Omental fat pad (tissue), 3 donors: ENCODE measurements at regions not wholly inside any gene's neighbourhood (a gene's known extent, or its start where the extent isn't known, plus 50 kb on each side); places are given as distances from the start of the nearest gene placed in this dataset.

ENCODE experiments used
- ATAC-seq: fragments of 150-250 bp; one replicate; pipeline ENCODE4 v1.9.1; 2016; ENCODE audit warnings: mild to moderate bottlenecking, moderate library complexity; ENCODE audit not compliant: low FRiP score
- DNase-seq: peaks from one replicate; pipeline ENCODE4 v3.0.0-alpha.2; 2019; ENCODE audit warnings: low spot score
- CTCF ChIP-seq, 3 donors: fragments of 450-650 bp; IDR thresholded peaks; one replicate each; pipeline ENCODE4 v1.5.1; 2016 to 2017; ENCODE audit warnings: antibody characterized with exemption in 3 of 3, mild to moderate bottlenecking in 3 of 3, moderate library complexity in 2 of 3

GRCh38 chr16:35492225-35492624 is 2032.8 kb downstream of the TP53TG3F start:
- DNase-seq (no peak), ATAC-seq (no peak)
- no peak for TF ChIP-seq CTCF (IDR thresholded peaks at IDR 0.05)

GRCh38 chr16:35497399-35497798 is 2038.0 kb downstream of the TP53TG3F start:
- DNase-seq, result no peak
- no peak for ATAC-seq
- TF ChIP-seq CTCF (IDR thresholded peaks at IDR 0.05), result no peak

- no peak for TF ChIP-seq CTCF (IDR thresholded peaks at IDR 0.05)
- DNase-seq, result no peak
- no peak for ATAC-seq
Measured at GRCh38 chr16:35506018-35506897, 2046.8 kb downstream of the TP53TG3F start.

GRCh38 chr16:35506898-35507194 is 2047.4 kb downstream of the TP53TG3F start:
- ATAC-seq (no peak), DNase-seq (no peak)
- no peak for TF ChIP-seq CTCF (IDR thresholded peaks at IDR 0.05)

GRCh38 chr16:35510701-35511100 is 2051.3 kb downstream of the TP53TG3F start:
- DNase-seq, result no peak
- no peak for ATAC-seq
- no peak for TF ChIP-seq CTCF (IDR thresholded peaks at IDR 0.05)

GRCh38 chr16:35516551-35516950 is 2057.1 kb downstream of the TP53TG3F start:
- DNase-seq (no peak), ATAC-seq (no peak)
- TF ChIP-seq CTCF (IDR thresholded peaks at IDR 0.05), result no peak

- no peak for TF ChIP-seq CTCF (IDR thresholded peaks at IDR 0.05)
- DNase-seq (no peak), ATAC-seq (no peak)
Measured at GRCh38 chr16:35516971-35517370, 2057.6 kb downstream of the TP53TG3F start.
